ENCODE measurements at regions not wholly inside any gene's neighbourhood (a gene's known extent, or its start where the extent isn't known, plus 50 kb on each side); places are given as distances from the start of the nearest gene placed in this dataset.

- Histone ChIP-seq H3K36me3 (ENCODE audit: control insufficient read depth, insufficient read depth, low read length) (no peaks in the 10 kb centered on the region), H3K4me3 (ENCODE audit: low read depth, low read length) (no peak overlapping the region), H3K27me3 (ENCODE audit: control insufficient read depth, insufficient read depth, low read length) (no peaks in the 10 kb centered on the region)
- TF ChIP-seq, protein P1, sequence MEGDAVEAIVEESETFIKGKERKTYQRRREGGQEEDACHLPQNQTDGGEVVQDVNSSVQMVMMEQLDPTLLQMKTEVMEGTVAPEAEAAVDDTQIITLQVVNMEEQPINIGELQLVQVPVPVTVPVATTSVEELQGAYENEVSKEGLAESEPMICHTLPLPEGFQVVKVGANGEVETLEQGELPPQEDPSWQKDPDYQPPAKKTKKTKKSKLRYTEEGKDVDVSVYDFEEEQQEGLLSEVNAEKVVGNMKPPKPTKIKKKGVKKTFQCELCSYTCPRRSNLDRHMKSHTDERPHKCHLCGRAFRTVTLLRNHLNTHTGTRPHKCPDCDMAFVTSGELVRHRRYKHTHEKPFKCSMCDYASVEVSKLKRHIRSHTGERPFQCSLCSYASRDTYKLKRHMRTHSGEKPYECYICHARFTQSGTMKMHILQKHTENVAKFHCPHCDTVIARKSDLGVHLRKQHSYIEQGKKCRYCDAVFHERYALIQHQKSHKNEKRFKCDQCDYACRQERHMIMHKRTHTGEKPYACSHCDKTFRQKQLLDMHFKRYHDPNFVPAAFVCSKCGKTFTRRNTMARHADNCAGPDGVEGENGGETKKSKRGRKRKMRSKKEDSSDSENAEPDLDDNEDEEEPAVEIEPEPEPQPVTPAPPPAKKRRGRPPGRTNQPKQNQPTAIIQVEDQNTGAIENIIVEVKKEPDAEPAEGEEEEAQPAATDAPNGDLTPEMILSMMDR (IDR thresholded peaks at IDR 0.05; ENCODE audit: insufficient read depth, low read length, poor library complexity, severe bottlenecking), result no peak
- no peak for DNase-seq (ENCODE audit: low read depth)
These were observed 128.4 kb upstream of the ZC3H11B start for GRCh38 chr1:219741011-219741970.

- Histone ChIP-seq H3K4me3 (ENCODE audit: low read depth, low read length) (no peak overlapping the region), H3K36me3 (ENCODE audit: control insufficient read depth, insufficient read depth, low read length) (no peaks in the 10 kb centered on the region), H3K27me3 (ENCODE audit: control insufficient read depth, insufficient read depth, low read length) (no peaks in the 10 kb centered on the region)
- DNase-seq (ENCODE audit: low read depth), result no peak
- TF ChIP-seq, protein P1 (IDR thresholded peaks at IDR 0.05; ENCODE audit: insufficient read depth, low read length, poor library complexity, severe bottlenecking), result no peak
These were observed 120.7 kb upstream of the ZC3H11B start for GRCh38 chr1:219733511-219734174.

- TF ChIP-seq, protein P1 (IDR thresholded peaks at IDR 0.05; ENCODE audit: insufficient read depth, low read length, poor library complexity, severe bottlenecking), result no peak
- H3K27me3 ChIP-seq (ENCODE audit: control insufficient read depth, insufficient read depth, low read length), result no peaks in the 10 kb centered on the region
- no peak for DNase-seq (ENCODE audit: low read depth)
These were observed 120.0 kb upstream of the ZC3H11B start for GRCh38 chr1:219732814-219733491.

DNA sequence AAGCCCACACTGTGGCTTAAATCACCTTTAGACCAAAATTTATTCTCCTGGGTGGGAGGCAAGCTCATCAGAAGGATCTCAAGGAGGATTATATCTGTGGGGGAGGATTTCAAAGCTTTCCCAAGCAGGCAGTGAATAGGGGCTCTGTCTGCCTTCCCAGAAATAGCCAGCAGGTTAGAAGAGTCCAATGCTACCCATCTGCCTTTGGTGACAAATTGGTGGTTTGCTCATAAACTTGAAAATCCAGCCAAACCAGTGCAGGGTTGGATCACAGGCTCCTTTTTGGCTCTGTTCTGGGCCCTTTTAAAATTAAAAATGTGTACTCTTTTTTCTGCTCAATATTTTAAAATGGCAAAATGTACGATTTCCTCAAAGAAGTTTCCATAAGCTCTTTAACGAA is 118.9 kb upstream of the ZC3H11B start:
- TF ChIP-seq, protein P1 (IDR thresholded peaks at IDR 0.05; ENCODE audit: insufficient read depth, low read length, poor library complexity, severe bottlenecking), result no peak
- no peaks in the 10 kb centered on the region for H3K36me3 ChIP-seq (ENCODE audit: control insufficient read depth, insufficient read depth, low read length)
- no peaks in the 10 kb centered on the region for H3K27me3 ChIP-seq (ENCODE audit: control insufficient read depth, insufficient read depth, low read length)
- H3K4me3 ChIP-seq (ENCODE audit: low read depth, low read length), result no peak overlapping the region
- no peak for DNase-seq (ENCODE audit: low read depth)

More at GRCh38 chr1:219732814-219733491, 120.0 kb upstream of the ZC3H11B start:
- no peak overlapping the region for H3K4me3 ChIP-seq (ENCODE audit: low read depth, low read length)
- H3K36me3 ChIP-seq (ENCODE audit: control insufficient read depth, insufficient read depth, low read length), result no peaks in the 10 kb centered on the region

DNA sequence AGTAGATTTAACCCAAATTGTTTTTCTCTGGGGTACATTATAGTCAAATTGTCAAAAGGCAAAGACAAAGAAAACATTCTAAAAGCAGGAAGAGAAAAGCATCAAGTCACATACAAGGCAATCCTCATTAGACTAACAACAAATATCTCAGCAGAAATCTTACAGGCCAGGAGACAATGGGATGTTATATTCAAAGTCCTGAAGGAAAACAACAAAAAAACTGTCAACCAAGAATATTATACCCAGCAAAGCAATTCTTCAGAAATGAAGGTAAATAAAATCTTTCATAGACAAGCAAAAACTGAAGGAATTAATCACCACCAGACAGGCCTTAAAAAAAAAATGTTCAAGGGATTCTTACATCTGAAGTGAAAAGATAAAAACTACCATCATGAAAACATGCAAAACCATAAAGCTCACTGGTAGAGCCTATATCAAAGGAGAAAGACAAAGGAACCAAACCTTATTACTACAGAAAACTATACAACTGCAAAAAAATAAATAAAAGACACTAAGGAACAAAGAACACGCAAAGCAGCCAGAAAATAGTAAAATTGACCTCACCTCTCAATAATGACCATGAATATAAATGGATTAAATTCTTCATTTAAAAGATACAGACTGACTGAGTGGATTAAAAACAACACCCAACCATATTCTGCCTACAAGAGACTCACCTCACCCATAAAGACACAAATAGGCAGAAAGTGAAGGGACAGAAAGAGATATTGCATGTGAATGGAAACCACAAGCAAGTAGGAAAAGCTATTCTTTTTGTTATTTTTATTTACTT is 113.8 kb upstream of the ZC3H11B start:
- Histone ChIP-seq H3K4me3 (ENCODE audit: low read depth, low read length) (no peak overlapping the region), H3K27me3 (ENCODE audit: control insufficient read depth, insufficient read depth, low read length) (no peaks in the 10 kb centered on the region), H3K36me3 (ENCODE audit: control insufficient read depth, insufficient read depth, low read length) (no peaks in the 10 kb centered on the region)
- TF ChIP-seq, protein P1 (IDR thresholded peaks at IDR 0.05; ENCODE audit: insufficient read depth, low read length, poor library complexity, severe bottlenecking), result no peak
- DNase-seq (ENCODE audit: low read depth), result no peak
